Natural killer cell treated with Interleukin-12 subunit alpha and Interleukin-12 subunit beta and Interleukin-15 and Interleukin-18, amount 100 ng/mL, for 72 hours (primary cell): ENCODE measurements at regions not wholly inside any gene's neighbourhood (a gene's known extent, or its start where the extent isn't known, plus 50 kb on each side); places are given as distances from the start of the nearest gene placed in this dataset.
"Not testable (repeated sequence)": the region's sequence is repeated elsewhere in the genome, so short reads cannot be mapped to it uniquely, and the experiment has no call there.

Experiments used
- ATAC-seq, 2 donors: fragments of 150-1000 bp; cut with Tn5 transposase in 1 of 2; sonication (Bioruptor Pico), chemical (Tn5 transposase) in 1 of 2; 2 replicates each; pipeline ENCODE4 v1.10.0; 2021
- DNase-seq: peaks from one replicate; pipeline ENCODE4 v3.0.0; 2022; ENCODE audit warnings: low spot score
- H3K27ac Mint-ChIP-seq, 2 donors: 1 replicate in 1 of 2; 2 replicates in 1 of 2; pipeline ENCODE4 v1.8.0; 2022; ENCODE audit warnings: mixed read lengths in 2 of 2, mild to moderate bottlenecking in 1 of 2, moderate library complexity in 1 of 2
- H3K27me3 Mint-ChIP-seq, 2 donors: 1 replicate in 1 of 2; 2 replicates in 1 of 2; pipeline ENCODE4 v1.8.0; 2022; ENCODE audit warnings: mixed read lengths in 2 of 2
- H3K36me3 Mint-ChIP-seq: one replicate; pipeline ENCODE4 v1.8.0; 2022; ENCODE audit warnings: mixed read lengths
- H3K4me1 Mint-ChIP-seq, 2 donors: 1 replicate in 1 of 2; 2 replicates in 1 of 2; pipeline ENCODE4 v1.8.0; 2022; ENCODE audit warnings: low read depth in 2 of 2, mixed read lengths in 2 of 2, mild to moderate bottlenecking in 1 of 2
- H3K4me3 Mint-ChIP-seq: one replicate; pipeline ENCODE4 v1.8.0; 2022; ENCODE audit warnings: mixed read lengths
- H3K9me3 Mint-ChIP-seq: 2 replicates; pipeline ENCODE4 v1.8.0; 2022; ENCODE audit warnings: mixed read lengths

DNA sequence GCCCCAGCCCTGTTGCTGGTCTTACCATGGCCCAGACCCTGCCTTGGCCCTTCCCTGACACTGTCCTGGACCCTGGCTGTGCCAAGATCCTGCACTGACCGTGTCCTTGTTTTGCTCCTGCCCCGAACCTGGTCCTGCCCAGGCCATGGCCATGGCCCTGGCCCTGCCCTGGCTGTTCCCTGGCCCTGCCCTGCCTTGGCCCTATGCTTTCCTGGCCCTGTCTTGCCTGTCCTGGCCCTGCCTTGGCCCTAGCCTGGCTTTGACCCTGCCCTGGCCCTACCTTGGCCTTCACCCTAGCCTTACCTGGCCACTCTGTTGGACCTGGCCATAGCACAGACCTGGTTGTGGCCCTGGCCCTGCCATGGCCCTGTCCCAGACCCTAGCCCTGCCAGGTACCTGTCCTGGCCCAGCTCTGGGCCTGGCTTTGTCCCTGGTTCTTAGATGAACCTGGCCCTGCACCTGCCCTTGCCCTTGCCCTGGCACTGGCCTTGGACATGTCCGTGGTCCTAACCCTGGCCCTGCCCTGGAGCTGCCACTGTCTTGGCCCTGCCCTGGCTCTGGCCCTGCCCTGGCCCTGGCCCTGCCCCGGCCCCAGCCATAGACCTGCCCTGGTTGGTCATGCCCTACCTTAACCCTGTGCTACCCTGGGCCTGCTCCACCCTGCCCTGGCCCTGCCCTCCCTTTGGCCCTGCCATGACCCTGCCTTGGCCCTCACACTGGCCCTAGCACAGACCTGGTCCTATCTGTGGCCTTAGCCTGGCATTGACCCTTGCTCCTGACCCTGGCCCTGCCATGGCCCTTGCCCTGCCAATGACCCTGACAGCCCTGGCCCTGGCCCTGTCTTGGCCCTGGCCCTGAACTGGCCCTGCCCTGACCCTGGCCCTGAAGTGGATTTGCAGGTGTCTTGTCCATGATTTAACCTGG is 238.1 kb downstream of the GOLGA6L6 start:
- not testable (repeated sequence) for H3K27ac Mint-ChIP-seq

GRCh38 chr15:20302141-20303069 is 239.2 kb downstream of the GOLGA6L6 start:
- not testable (repeated sequence) for H3K4me1 Mint-ChIP-seq, H3K4me3 Mint-ChIP-seq, H3K36me3 Mint-ChIP-seq, DNase-seq, H3K9me3 Mint-ChIP-seq, H3K27ac Mint-ChIP-seq, H3K27me3 Mint-ChIP-seq, ATAC-seq

More for the DNA sequence above, 238.1 kb downstream of the GOLGA6L6 start:
- not testable (repeated sequence) for H3K36me3 Mint-ChIP-seq, H3K27me3 Mint-ChIP-seq, H3K9me3 Mint-ChIP-seq, ATAC-seq, H3K4me3 Mint-ChIP-seq, DNase-seq, H3K4me1 Mint-ChIP-seq

DNA sequence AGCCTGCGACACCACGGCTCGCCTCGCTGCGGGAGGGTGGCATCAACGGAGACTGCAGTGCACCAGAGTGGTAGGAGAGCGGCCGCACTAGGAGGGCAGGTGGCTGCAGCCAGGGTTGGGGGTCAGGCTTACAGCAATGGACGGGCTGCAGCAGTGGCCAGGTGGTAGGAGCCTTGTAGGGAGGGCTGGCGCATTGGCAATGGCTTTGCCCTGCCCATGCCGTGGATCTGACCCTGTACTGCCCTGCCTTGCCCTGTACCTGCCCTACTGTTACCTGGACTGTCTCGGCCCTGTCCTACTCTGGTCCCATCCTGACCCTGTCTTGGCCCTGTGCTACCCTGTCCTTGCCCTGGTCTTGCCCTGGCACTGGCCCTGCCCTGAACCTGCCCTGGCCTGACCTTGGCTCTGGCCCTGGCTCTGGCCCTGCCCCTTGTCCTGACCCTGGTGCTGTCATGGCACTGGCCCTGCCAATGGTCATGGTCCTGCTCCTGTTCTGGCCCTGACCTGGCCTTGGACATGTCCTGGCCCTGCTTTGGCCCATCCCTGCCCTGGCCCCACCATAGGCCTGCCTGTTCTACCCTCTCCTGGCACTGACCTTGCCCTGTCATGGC is 240.0 kb downstream of the GOLGA6L6 start:
- not testable (repeated sequence) for H3K4me3 Mint-ChIP-seq, DNase-seq, ATAC-seq, H3K4me1 Mint-ChIP-seq, H3K27ac Mint-ChIP-seq, H3K27me3 Mint-ChIP-seq, H3K9me3 Mint-ChIP-seq, H3K36me3 Mint-ChIP-seq

GRCh38 chr15:20301041-20301390 is 240.6 kb downstream of the GOLGA6L6 start:
- H3K9me3 Mint-ChIP-seq, H3K4me3 Mint-ChIP-seq, H3K4me1 Mint-ChIP-seq, ATAC-seq, H3K27me3 Mint-ChIP-seq, H3K27ac Mint-ChIP-seq, H3K36me3 Mint-ChIP-seq, DNase-seq: not testable (repeated sequence)

- not testable (repeated sequence) for DNase-seq, H3K4me3 Mint-ChIP-seq, H3K27me3 Mint-ChIP-seq, H3K9me3 Mint-ChIP-seq, H3K4me1 Mint-ChIP-seq, H3K36me3 Mint-ChIP-seq, ATAC-seq, H3K27ac Mint-ChIP-seq
Observed at GRCh38 chr15:20300351-20301040, 241.1 kb downstream of the GOLGA6L6 start.

GRCh38 chr15:20297603-20298123 is 243.9 kb downstream of the GOLGA6L6 start:
- not testable (repeated sequence) for H3K4me1 Mint-ChIP-seq, H3K27me3 Mint-ChIP-seq, H3K36me3 Mint-ChIP-seq, H3K9me3 Mint-ChIP-seq, H3K27ac Mint-ChIP-seq, H3K4me3 Mint-ChIP-seq, DNase-seq, ATAC-seq

GRCh38 chr15:20296261-20296660 is 245.3 kb downstream of the GOLGA6L6 start:
- H3K27ac Mint-ChIP-seq, DNase-seq, H3K27me3 Mint-ChIP-seq, H3K4me3 Mint-ChIP-seq, H3K36me3 Mint-ChIP-seq, H3K9me3 Mint-ChIP-seq, H3K4me1 Mint-ChIP-seq, ATAC-seq: not testable (repeated sequence)

DNA sequence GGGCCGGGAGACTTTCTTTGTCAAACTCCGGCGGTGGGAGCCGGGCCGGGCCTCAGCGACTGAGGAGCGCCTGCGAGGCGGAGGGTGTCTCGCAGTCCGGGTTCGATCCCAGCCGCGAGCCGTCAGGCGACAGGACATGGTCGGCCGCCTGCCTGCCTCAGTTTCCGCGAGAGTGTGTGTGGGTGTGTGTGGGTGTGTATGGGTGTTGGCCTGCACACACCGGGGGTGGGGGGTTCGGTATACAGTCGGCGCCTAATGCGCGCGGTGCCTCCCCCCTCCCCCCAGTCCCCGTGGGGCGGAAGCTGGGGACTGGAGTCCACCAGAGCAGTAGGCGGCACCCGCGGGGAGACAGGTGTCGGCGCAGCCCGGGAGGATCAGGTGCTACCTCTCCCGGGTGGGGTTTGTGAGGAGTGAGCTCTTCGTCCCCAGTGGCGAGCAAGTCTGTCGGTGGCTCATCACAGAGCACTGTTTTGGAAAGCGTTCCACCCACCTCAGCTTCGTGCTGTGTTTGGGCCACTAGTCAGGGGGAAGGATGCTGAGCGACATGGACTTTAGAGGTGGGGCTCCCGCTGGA is 246.3 kb downstream of the GOLGA6L6 start:
- ATAC-seq (no peak), DNase-seq (no peak)
- Mint-ChIP-seq H3K27ac (no peak overlapping the region), H3K9me3 (no peaks in the 10 kb centered on the region), H3K36me3 (no peaks in the 10 kb centered on the region), H3K4me1 (no peaks in the 10 kb centered on the region), H3K4me3 (no peak overlapping the region), H3K27me3 (no peaks in the 10 kb centered on the region)

GRCh38 chr15:20294651-20295237 is 246.9 kb downstream of the GOLGA6L6 start:
- no peaks in the 10 kb centered on the region for H3K9me3 Mint-ChIP-seq
- ATAC-seq (no peak), DNase-seq (no peak)
- H3K27me3 Mint-ChIP-seq = no peaks in the 10 kb centered on the region
- H3K4me3 Mint-ChIP-seq = no peak overlapping the region
- H3K36me3 Mint-ChIP-seq = no peaks in the 10 kb centered on the region
- no peaks in the 10 kb centered on the region for H3K4me1 Mint-ChIP-seq
- no peak overlapping the region for H3K27ac Mint-ChIP-seq

DNA sequence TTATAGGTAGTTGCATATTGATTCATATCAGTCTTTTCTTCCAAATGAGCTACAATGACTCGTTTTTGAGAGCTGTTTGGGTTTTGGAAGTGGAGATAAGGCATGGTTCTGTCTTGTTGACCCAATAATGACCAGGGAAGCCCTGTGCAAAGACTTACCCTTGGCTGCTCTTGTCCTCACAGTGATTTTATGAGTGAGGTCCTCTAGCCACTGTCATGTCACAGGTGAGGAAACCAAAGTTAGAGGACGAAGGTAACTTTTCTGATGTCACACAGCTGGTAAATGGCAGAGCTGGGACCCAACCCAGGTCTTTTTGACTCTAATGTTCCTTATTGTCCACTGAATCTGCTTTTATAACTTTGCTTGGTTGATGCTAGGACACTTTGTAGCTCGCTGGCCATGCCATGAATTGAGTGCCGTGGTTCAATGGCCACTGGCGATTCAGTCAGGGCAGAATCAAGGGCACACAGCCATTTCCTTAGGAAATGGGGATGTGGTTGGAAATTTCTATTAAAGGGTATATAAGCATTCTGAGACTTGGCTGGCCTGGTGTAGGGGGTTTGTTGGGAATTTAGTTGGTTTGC is 249.1 kb downstream of the GOLGA6L6 start:
- H3K4me3 Mint-ChIP-seq, H3K36me3 Mint-ChIP-seq, ATAC-seq, H3K4me1 Mint-ChIP-seq, H3K27me3 Mint-ChIP-seq, H3K9me3 Mint-ChIP-seq, H3K27ac Mint-ChIP-seq, DNase-seq: not testable (repeated sequence)

GRCh38 chr15:20291616-20292015 is 250.0 kb downstream of the GOLGA6L6 start:
- not testable (repeated sequence) for H3K36me3 Mint-ChIP-seq, H3K9me3 Mint-ChIP-seq, H3K4me3 Mint-ChIP-seq, H3K27ac Mint-ChIP-seq, H3K4me1 Mint-ChIP-seq, H3K27me3 Mint-ChIP-seq, ATAC-seq, DNase-seq

- ATAC-seq, H3K27ac Mint-ChIP-seq, H3K4me1 Mint-ChIP-seq, H3K4me3 Mint-ChIP-seq, DNase-seq, H3K27me3 Mint-ChIP-seq, H3K36me3 Mint-ChIP-seq, H3K9me3 Mint-ChIP-seq: not testable (repeated sequence)
Observed at GRCh38 chr15:20290606-20291005, 251.0 kb downstream of the GOLGA6L6 start.
